ENCODE measurements at regions not wholly inside any gene's neighbourhood (a gene's known extent, or its start where the extent isn't known, plus 50 kb on each side); places are given as distances from the start of the nearest gene placed in this dataset.

GRCh38 chr16:85246973-85247372 is 134.7 kb upstream of the CIBAR2 start:
- no peak for TF ChIP-seq CTCF (IDR thresholded peaks at IDR 0.05; ENCODE audit: low read depth, low read length)
- TF ChIP-seq EZH2phosphoT487 (IDR thresholded peaks at IDR 0.05; ENCODE audit: low read depth), result no peak
